A673 (cell line): ENCODE measurements at regions not wholly inside any gene's neighbourhood (a gene's known extent, or its start where the extent isn't known, plus 50 kb on each side); places are given as distances from the start of the nearest gene placed in this dataset.

Source experiments
- BruUV-seq: library from RNA; stranded (reverse); fragments of 400-500 nt; replicated peaks from 2 replicates; lab custom pipeline; 2021; lab: Mats Ljungman, UMichigan
- CTCF ChIA-PET: fragments of 300-600 bp; sonication (Branson Sonifier 250); formaldehyde crosslinking; loops from one replicate; lab custom pipeline; 2022; ENCODE audit warnings: antibody characterized with exemption; lab: Charles Lee
- POLR2A ChIA-PET: fragments of 300-600 bp; sonication (Branson Sonifier 250); formaldehyde crosslinking; loops from one replicate; lab custom pipeline; 2022; ENCODE audit warnings: antibody characterized with exemption; ENCODE audit not compliant: low non-redundant PET; lab: Charles Lee
- DNase-seq: peaks from one replicate; pipeline ENCODE4 v3.0.0-alpha.2; 2015; ENCODE audit warnings: low spot score
- H3K27ac ChIP-seq: fragments of 200-600 bp; sonication (generic); 2 replicates; pipeline ENCODE4 v1.5.1; 2016; ENCODE audit warnings: mixed run types, low read depth, mild to moderate bottlenecking, mixed read lengths, antibody characterized with exemption, low read length; ENCODE audit not compliant: poor library complexity, severe bottlenecking
- H3K27me3 ChIP-seq: fragments of 200-600 bp; sonication (generic); replicated peaks from 2 replicates; pipeline ENCODE4 v1.6.1; 2017; ENCODE audit warnings: mixed run types, low read depth, mild to moderate bottlenecking, mixed read lengths, antibody characterized with exemption, low read length; ENCODE audit not compliant: insufficient read depth, poor library complexity
- H3K36me3 ChIP-seq: fragments of 200-600 bp; sonication (generic); 2 replicates; pipeline ENCODE4 v1.6.1; 2016; ENCODE audit warnings: mixed run types, mild to moderate bottlenecking, mixed read lengths, antibody characterized with exemption, low read length; ENCODE audit not compliant: insufficient read depth, poor library complexity, severe bottlenecking
- H3K4me1 ChIP-seq: fragments of 200-600 bp; sonication (generic); 2 replicates; pipeline ENCODE4 v1.6.1; 2017; ENCODE audit warnings: mixed run types, mild to moderate bottlenecking, mixed read lengths, antibody characterized with exemption, low read length; ENCODE audit not compliant: insufficient read depth, poor library complexity, severe bottlenecking
- H3K4me3 ChIP-seq: fragments of 200-600 bp; sonication (generic); 2 replicates; pipeline ENCODE4 v1.5.1; 2016; ENCODE audit warnings: low read depth, mixed run types, mild to moderate bottlenecking, mixed read lengths, low read length; ENCODE audit not compliant: poor library complexity, severe bottlenecking
- H3K9me3 ChIP-seq: fragments of 200-600 bp; sonication (generic); 2 replicates; pipeline ENCODE4 v1.6.1; 2016; ENCODE audit warnings: mixed run types, low read depth, mild to moderate bottlenecking, mixed read lengths, antibody characterized with exemption, low read length; ENCODE audit not compliant: poor library complexity, severe bottlenecking
- CTCF ChIP-seq: fragments of 300-800, 200-600 bp; sonication (generic); conservative IDR thresholded peaks from 2 replicates; pipeline ENCODE4 v1.5.1; 2017; ENCODE audit warnings: low read depth, mild to moderate bottlenecking, antibody characterized with exemption, low read length, moderate library complexity, mixed read lengths
- EZH2 ChIP-seq: fragments of 200-600 bp; sonication (generic); IDR thresholded peaks from 2 replicates; pipeline ENCODE4 v1.6.1; 2017; ENCODE audit warnings: borderline replicate concordance, low read depth, mild to moderate bottlenecking, mixed read lengths, antibody characterized with exemption, low read length; ENCODE audit not compliant: poor library complexity, severe bottlenecking
- intact Hi-C: fragments of 100-400 bp; cut with micrococcal nuclease; formaldehyde crosslinking; loops from one replicate; pipeline ENCODE4 v1.10.0; 2022; ENCODE audit not compliant: unreplicated experiment

GRCh38 chr1:55504306-55504731 is 289.2 kb upstream of the USP24 start:
- ChIA-PET CTCF (no interaction called here), POLR2A (no interaction called here)
- no peaks in the 10 kb centered on the region for H3K36me3 ChIP-seq
- no TSS peak for BruUV-seq
- no peak for DNase-seq
- no peaks in the 10 kb centered on the region for H3K9me3 ChIP-seq
- TF ChIP-seq EZH2 (no peak), CTCF (no peak)
- no peak overlapping the region for H3K4me3 ChIP-seq
- no peaks in the 10 kb centered on the region for H3K4me1 ChIP-seq
- intact Hi-C loops, result no loop called here
- H3K27ac ChIP-seq, result no peak overlapping the region
- peaks cover 59% of the 10 kb centered on the region for H3K27me3 ChIP-seq

GRCh38 chr1:55503663-55504305 is 288.6 kb upstream of the USP24 start:
- no peak for DNase-seq
- intact Hi-C loops, result no loop called here
- Histone ChIP-seq H3K4me1 (no peaks in the 10 kb centered on the region), H3K27me3 (peaks cover 54% of the 10 kb centered on the region), H3K36me3 (no peaks in the 10 kb centered on the region), H3K27ac (no peak overlapping the region), H3K9me3 (no peaks in the 10 kb centered on the region), H3K4me3 (no peak overlapping the region)
- CTCF ChIA-PET, result no interaction called here
- POLR2A ChIA-PET, result no interaction called here
- BruUV-seq, result no TSS peak
- TF ChIP-seq CTCF (no peak), EZH2 (no peak)

GRCh38 chr1:55500601-55501000 is 285.4 kb upstream of the USP24 start:
- H3K36me3 ChIP-seq, result no peaks in the 10 kb centered on the region
- no peak overlapping the region for H3K27ac ChIP-seq
- TF ChIP-seq CTCF (no peak), EZH2 (no peak)
- no peaks in the 10 kb centered on the region for H3K9me3 ChIP-seq
- no peak for DNase-seq
- POLR2A ChIA-PET, result no interaction called here
- peaks cover 29% of the 10 kb centered on the region for H3K27me3 ChIP-seq
- H3K4me3 ChIP-seq, result no peak overlapping the region
- BruUV-seq, result no TSS peak
- CTCF ChIA-PET, result no interaction called here
- intact Hi-C loops, result no loop called here
- no peaks in the 10 kb centered on the region for H3K4me1 ChIP-seq
